H1 (cell line): ENCODE measurements at regions not wholly inside any gene's neighbourhood (a gene's known extent, or its start where the extent isn't known, plus 50 kb on each side); places are given as distances from the start of the nearest gene placed in this dataset.

Source experiments
- CTCF ChIP-seq, 3 experiments: IDR thresholded peaks; 1 replicate in 2 of 3; 2 replicates in 1 of 3; pipeline versions ENCODE4 v1.5.1 to v1.6.1; 2011; ENCODE audit warnings: low read length in 3 of 3, mild to moderate bottlenecking in 3 of 3, inconsistent platforms in 2 of 3, low read depth in 1 of 3, moderate library complexity in 1 of 3; ENCODE audit not compliant: insufficient read depth in 1 of 3; ENCODE audit errors: control extremely low read depth in 1 of 3
- GABPA ChIP-seq: IDR thresholded peaks from 2 replicates; pipeline ENCODE4 v1.6.1; 2011; ENCODE audit warnings: mild to moderate bottlenecking, low read length, moderate library complexity, borderline replicate concordance; ENCODE audit not compliant: insufficient read depth
- RAD21 ChIP-seq, 2 experiments: IDR thresholded peaks in 1 of 2; conservative IDR thresholded peaks in 1 of 2; 2 replicates each; pipeline ENCODE4 v1.6.1; 2011; ENCODE audit warnings: low read depth in 2 of 2, low read length in 2 of 2, improper control_type of control experiment in 1 of 2, inconsistent platforms in 1 of 2, mild to moderate bottlenecking in 1 of 2, moderate library complexity in 1 of 2

GRCh38 chr4:158384414-158384813 is 137.3 kb upstream of the RXFP1 start:
- TF ChIP-seq RAD21 (IDR thresholded peaks at IDR 0.05 in 1 of 2, conservative IDR thresholded peaks at IDR 0.05 in 1 of 2; ENCODE audit: low read depth in 2 of 2, low read length in 2 of 2) (no peak), GABPA (no peak), CTCF (IDR thresholded peaks at IDR 0.05; ENCODE audit: control extremely low read depth in 1 of 3, insufficient read depth in 1 of 3, low read depth in 1 of 3, low read length in 3 of 3) (no peak)
